Neural cell (in vitro differentiated cells): ENCODE measurements at regions not wholly inside any gene's neighbourhood (a gene's known extent, or its start where the extent isn't known, plus 50 kb on each side); places are given as distances from the start of the nearest gene placed in this dataset.

Source experiments
- EP300 ChIP-seq: fragments of 450-650 bp; conservative IDR thresholded peaks from 2 replicates; pipeline ENCODE4 v1.6.1; 2014; ENCODE audit warnings: antibody characterized with exemption, mild to moderate bottlenecking, moderate library complexity; ENCODE audit not compliant: poor library complexity, severe bottlenecking
- SMC3 ChIP-seq: fragments of 450-650 bp; conservative IDR thresholded peaks from 2 replicates; pipeline ENCODE4 v1.6.1; 2014; ENCODE audit warnings: antibody characterized with exemption, mild to moderate bottlenecking, moderate library complexity; ENCODE audit not compliant: poor library complexity
- TAF1 ChIP-seq: IDR thresholded peaks from 2 replicates; pipeline ENCODE4 v1.6.1; 2012; ENCODE audit warnings: low read depth
- TF ChIP-seq, protein P1 (sequence below): fragments of 450-650 bp; IDR thresholded peaks from 2 replicates; pipeline ENCODE4 v1.5.1; 2014; ENCODE audit warnings: antibody characterized with exemption, mild to moderate bottlenecking, moderate library complexity; ENCODE audit not compliant: poor library complexity, severe bottlenecking

DNA sequence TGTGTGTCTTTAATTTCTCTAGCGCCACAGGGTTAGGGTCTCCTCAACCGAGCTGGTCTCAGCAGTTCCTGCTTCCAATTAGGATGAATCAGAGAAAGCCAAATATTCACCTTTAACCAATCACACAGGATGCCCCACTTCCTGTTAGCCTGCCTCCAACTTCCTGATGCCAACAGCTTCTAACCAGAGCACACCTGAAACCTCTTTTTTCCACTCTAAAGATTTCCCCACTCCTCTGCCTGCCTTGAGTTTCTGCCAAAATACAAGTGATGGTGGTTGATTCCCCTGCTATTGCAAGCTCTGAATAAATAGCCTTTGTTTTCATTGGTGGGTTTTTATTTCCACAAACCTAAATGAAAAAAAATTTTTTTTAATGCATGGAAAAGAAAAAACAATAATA is 144.7 kb upstream of the UST start:
- TF ChIP-seq, protein P1, sequence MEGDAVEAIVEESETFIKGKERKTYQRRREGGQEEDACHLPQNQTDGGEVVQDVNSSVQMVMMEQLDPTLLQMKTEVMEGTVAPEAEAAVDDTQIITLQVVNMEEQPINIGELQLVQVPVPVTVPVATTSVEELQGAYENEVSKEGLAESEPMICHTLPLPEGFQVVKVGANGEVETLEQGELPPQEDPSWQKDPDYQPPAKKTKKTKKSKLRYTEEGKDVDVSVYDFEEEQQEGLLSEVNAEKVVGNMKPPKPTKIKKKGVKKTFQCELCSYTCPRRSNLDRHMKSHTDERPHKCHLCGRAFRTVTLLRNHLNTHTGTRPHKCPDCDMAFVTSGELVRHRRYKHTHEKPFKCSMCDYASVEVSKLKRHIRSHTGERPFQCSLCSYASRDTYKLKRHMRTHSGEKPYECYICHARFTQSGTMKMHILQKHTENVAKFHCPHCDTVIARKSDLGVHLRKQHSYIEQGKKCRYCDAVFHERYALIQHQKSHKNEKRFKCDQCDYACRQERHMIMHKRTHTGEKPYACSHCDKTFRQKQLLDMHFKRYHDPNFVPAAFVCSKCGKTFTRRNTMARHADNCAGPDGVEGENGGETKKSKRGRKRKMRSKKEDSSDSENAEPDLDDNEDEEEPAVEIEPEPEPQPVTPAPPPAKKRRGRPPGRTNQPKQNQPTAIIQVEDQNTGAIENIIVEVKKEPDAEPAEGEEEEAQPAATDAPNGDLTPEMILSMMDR = no peak
- TF ChIP-seq SMC3 = no peak
- TF ChIP-seq TAF1 = no peak
- no peak for TF ChIP-seq EP300
